Vagina (tissue), 2 donors: ENCODE measurements at regions not wholly inside any gene's neighbourhood (a gene's known extent, or its start where the extent isn't known, plus 50 kb on each side); places are given as distances from the start of the nearest gene placed in this dataset.
"Not testable (repeated sequence)": the region's sequence is repeated elsewhere in the genome, so short reads cannot be mapped to it uniquely, and the experiment has no call there.

Experiments
- POLR2A ChIP-seq, 2 donors: fragments of 450-650 bp; IDR thresholded peaks; one replicate each; pipeline ENCODE4 v1.6.1; 2017; ENCODE audit warnings: antibody characterized with exemption in 2 of 2, mild to moderate bottlenecking in 2 of 2, moderate library complexity in 2 of 2
- POLR2AphosphoS5 ChIP-seq, 2 donors: sonication (generic); formaldehyde crosslinking; IDR thresholded peaks; one replicate each; pipeline ENCODE4 v1.9.0; 2017; ENCODE audit warnings: antibody characterized with exemption in 2 of 2, mild to moderate bottlenecking in 2 of 2, low read depth in 1 of 2; ENCODE audit not compliant: insufficient read depth in 1 of 2
- TF ChIP-seq, protein P1 (sequence below), 3 experiments: fragments of 450-650 bp in 2 of 3; fragments of 200-600 bp in 1 of 3; sonication (generic) in 1 of 3; IDR thresholded peaks; one replicate each; pipeline ENCODE4 v1.5.1; 2017 to 2019; ENCODE audit warnings: antibody characterized with exemption in 3 of 3, mild to moderate bottlenecking in 2 of 3, moderate library complexity in 2 of 3

DNA sequence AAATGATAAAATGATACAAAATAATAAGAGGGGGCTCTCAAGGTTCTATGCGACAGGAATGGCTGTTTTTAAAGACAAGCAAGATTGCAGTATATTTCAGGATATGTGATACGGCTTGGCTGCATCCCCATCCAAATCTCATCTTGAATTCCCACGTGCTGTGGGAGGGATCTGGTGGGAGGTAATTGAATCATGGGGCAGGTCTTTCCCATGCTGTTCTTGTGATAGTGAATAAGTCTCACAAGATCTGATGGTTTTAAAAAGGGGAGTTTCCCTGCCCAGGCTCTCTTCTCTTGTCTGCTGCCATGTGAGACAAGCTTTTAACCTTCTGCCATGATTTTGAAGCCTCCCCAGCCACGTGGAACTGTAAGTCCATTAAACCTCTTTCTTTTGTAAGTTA, 327.7 kb downstream of the GBA3 start:
- not testable (repeated sequence) for TF ChIP-seq POLR2A (IDR thresholded peaks at IDR 0.05); POLR2AphosphoS5 (IDR thresholded peaks at IDR 0.05; ENCODE audit: insufficient read depth in 1 of 2, low read depth in 1 of 2)
- TF ChIP-seq, protein P1, sequence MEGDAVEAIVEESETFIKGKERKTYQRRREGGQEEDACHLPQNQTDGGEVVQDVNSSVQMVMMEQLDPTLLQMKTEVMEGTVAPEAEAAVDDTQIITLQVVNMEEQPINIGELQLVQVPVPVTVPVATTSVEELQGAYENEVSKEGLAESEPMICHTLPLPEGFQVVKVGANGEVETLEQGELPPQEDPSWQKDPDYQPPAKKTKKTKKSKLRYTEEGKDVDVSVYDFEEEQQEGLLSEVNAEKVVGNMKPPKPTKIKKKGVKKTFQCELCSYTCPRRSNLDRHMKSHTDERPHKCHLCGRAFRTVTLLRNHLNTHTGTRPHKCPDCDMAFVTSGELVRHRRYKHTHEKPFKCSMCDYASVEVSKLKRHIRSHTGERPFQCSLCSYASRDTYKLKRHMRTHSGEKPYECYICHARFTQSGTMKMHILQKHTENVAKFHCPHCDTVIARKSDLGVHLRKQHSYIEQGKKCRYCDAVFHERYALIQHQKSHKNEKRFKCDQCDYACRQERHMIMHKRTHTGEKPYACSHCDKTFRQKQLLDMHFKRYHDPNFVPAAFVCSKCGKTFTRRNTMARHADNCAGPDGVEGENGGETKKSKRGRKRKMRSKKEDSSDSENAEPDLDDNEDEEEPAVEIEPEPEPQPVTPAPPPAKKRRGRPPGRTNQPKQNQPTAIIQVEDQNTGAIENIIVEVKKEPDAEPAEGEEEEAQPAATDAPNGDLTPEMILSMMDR (IDR thresholded peaks at IDR 0.05) = not testable (repeated sequence)
